ENCODE measurements at regions not wholly inside any gene's neighbourhood (a gene's known extent, or its start where the extent isn't known, plus 50 kb on each side); places are given as distances from the start of the nearest gene placed in this dataset.
"Not testable (repeated sequence)": the region's sequence is repeated elsewhere in the genome, so short reads cannot be mapped to it uniquely, and the experiment has no call there.

GRCh38 chr5:1960595-1961303 lies 78.0 kb upstream of the IRX4 start:
- FAIRE-seq = peak; percentile 99

GRCh38 chr5:1959725-1960581 lies 77.2 kb upstream of the IRX4 start:
- DNase-seq (ENCODE audit: insufficient read length, low spot score) (no peak), FAIRE-seq (peak; percentile 13)

More at GRCh38 chr5:1960595-1961303, 78.0 kb upstream of the IRX4 start:
- DNase-seq (ENCODE audit: insufficient read length, low spot score) = no peak

GRCh38 chr5:1959231-1959630 lies 76.5 kb upstream of the IRX4 start:
- FAIRE-seq (no peak), DNase-seq (ENCODE audit: insufficient read length, low spot score) (no peak)

- FAIRE-seq (no peak), DNase-seq (ENCODE audit: insufficient read length, low spot score) (no peak)
These were observed 75.7 kb upstream of the IRX4 start for GRCh38 chr5:1958211-1959010.

DNA sequence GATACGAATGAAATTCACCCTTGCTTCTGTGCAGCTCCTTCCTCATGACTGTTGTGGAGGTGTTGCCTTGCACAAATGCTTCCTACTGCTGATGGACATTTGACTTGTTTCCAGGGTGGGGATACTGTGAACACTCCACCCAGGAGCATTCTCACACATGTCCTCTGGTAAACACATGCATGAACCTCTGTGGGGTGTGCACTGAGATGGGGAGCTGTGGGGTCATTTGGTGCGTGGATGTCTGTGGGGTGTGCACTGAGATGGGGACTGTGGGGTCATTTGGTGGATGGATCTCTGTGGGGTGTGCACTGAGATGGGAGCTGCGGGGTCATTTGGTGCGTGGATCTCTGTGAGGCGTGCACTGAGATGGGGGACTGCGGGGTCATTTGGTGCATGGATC lies 72.9 kb upstream of the IRX4 start:
- FAIRE-seq = no peak
- DNase-seq (ENCODE audit: insufficient read length, low spot score) = no peak

DNA sequence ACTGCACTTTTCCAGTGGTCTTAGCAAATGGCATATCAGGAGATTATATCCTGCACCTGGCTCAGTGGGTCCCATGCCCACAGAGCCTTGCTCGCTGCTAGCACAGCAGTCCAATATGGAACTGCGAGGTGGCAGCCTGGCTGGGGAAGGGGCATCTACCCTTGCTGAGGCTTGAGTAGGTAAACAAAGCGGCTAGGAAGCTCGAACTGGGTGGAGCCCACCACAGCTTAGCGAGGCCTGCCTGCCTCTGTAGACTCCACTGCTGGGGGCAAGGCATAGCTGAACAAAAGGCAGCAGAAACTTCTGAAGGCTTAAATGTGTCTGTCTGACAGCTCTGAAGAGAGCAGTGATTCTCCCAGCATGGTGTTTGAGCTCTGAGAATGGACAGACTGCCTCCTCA lies 71.0 kb upstream of the IRX4 start:
- FAIRE-seq; DNase-seq (ENCODE audit: insufficient read length, low spot score): not testable (repeated sequence)

GRCh38 chr5:1952444-1953099 lies 69.8 kb upstream of the IRX4 start:
- FAIRE-seq (no peak), DNase-seq (ENCODE audit: insufficient read length, low spot score) (no peak)

- DNase-seq (ENCODE audit: insufficient read length, low spot score) (no peak), FAIRE-seq (no peak)
These were observed 69.3 kb upstream of the IRX4 start for GRCh38 chr5:1952021-1952420.

DNA sequence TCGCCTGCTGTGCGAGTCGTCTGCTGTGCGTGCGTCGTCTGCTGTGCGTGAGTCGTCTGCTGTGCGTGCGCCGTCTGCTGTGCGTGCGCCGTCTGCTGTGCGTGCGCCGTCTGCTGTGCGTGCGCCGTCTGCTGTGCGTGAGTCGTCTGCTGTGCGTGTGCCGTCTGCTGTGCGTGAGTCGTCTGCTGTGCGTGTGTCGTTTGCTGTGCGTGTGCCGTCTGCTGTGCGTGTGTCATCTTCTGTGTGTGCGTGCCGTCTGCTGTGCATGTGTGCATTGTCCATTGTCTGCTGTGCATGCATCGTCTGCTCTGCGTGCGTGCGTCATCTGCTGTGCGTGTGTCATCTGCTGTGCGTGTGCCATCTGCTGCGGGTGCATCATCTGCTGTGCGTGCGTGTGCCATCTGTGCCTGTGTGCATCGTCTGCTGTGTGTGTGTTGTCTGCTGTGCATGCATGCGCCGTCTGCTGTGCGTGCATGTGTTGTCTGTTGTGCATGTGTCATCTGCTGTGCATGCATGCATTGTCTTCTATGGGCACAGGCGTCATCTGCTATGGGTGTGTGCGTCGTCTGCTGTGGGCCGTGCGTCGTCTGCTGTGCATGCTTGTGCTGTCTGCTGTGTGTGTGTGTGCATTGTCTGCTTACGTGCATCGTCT lies 68.6 kb upstream of the IRX4 start:
- DNase-seq (ENCODE audit: insufficient read length, low spot score) = no peak
- peak; percentile 92 for FAIRE-seq

GRCh38 chr5:1950708-1951103 lies 68.0 kb upstream of the IRX4 start:
- no peak for FAIRE-seq
- DNase-seq (ENCODE audit: insufficient read length, low spot score) = no peak

DNA sequence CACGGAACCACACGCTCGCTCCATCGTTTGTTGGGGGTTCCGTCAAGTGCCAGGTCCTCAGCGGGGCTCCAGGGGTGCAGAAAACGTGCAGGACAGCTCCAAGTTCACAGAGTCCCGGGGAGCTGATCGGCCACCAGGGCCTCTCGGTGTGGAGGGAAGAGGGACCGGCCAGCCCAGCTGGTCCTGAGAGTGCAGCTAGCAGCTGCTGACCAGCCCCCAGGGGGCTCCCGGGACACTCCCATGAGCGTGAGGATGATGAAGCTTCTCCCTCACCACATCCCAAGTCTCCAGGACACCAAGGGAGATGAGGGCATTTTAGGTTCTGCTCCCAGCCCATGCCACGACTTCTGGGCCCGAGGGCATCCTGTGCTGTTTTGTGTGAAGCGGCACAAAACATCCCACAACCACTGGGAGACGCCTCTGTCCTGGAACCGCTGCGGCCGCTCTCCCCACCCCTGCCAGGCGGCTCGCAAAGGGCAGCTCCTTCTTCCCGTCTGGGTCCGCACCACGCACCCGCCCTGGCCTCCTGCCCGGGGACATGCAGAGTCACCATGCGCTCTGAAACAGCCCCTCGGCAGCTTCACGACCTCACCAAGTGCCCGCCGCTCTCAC lies 67.5 kb upstream of the IRX4 start:
- no peak for FAIRE-seq
- no peak for DNase-seq (ENCODE audit: insufficient read length, low spot score)

DNA sequence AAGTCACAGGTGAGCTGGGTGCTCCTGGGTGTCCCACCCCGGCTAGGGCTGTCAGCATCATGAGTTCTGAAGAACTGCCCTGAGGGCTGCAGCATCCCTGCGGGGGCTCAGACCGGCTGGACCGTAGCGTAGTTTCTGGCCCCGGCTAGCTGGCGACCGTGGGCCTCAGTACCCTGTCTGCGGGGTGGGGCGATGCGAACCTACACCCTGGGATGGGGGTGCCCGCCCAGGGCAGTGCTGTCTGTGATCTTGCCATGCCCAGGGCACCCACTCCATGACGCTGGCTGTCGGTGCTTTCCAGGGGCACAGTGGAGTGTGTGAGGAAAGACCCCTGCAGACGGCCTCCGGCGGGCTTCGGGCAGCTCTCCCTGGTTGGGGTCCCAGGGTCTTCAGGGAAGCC lies 66.5 kb upstream of the IRX4 start:
- FAIRE-seq = no peak
- DNase-seq (ENCODE audit: insufficient read length, low spot score) = no peak

DNA sequence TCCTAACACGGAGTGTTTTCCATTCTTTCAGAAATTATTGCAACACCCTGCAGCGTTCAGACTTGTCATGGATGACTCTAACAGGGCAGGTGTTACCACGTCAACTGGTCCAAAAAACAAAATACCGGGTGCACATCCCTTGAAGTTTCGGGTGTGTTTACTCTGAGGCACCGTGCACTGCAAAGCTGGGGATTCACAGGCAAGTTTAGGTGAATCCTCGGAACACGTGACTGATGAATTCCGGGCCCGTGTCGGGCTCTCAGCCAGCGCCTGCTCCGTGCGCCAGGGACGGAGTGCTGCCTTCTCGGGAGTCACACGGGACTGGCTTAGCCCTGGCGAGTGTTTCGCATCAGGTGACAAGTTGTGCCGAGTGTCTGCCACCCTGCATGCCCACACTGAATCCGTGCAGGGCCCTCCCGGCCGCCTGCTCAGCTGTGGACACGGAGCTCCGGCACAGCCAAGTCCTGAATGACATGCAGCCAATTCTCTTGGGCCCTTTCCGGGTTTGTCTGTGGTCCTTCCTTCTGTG lies 66.0 kb upstream of the IRX4 start:
- no peak for FAIRE-seq
- no peak for DNase-seq (ENCODE audit: insufficient read length, low spot score)

DNA sequence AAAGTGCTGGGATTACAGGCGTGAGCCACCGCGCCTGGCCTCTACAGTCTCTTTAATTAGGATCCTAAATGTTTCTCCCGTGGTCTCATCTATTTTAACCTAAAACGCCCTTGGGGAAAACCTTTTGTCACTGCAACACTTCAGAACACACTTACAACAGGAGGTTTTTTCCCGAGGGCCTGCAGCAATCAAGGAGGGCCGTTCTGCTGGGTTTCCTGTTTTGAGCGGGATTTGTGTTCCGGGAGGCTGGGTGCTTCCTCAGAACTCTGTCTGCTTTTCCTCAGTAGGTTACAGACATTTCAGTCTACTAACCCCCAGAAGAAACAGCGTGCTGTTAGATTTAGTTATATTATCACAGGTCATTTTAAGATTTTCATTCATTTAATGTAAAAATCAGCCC lies 65.4 kb upstream of the IRX4 start:
- FAIRE-seq (no peak), DNase-seq (ENCODE audit: insufficient read length, low spot score) (no peak)

DNA sequence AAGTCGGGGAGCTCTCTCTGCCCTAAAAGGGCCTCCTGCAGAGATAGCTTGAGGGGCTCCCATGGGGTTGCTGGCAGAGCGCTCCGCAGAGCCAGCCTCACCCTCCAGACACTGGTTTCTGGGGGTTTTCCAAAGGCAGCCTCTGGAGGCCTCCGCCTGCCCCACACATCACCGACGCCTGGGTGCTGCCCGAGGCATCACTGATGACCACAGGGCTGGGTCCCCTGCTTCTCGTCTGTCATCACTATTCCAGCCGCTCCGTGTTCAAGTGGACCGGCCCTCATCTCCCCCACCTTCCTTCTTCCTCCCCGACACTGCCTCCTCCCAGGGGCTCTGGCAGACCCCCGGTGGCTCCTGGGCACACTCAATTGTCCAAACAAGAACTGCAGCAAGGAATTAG lies 64.1 kb upstream of the IRX4 start:
- no peak for DNase-seq (ENCODE audit: insufficient read length, low spot score)
- FAIRE-seq = no peak

DNA sequence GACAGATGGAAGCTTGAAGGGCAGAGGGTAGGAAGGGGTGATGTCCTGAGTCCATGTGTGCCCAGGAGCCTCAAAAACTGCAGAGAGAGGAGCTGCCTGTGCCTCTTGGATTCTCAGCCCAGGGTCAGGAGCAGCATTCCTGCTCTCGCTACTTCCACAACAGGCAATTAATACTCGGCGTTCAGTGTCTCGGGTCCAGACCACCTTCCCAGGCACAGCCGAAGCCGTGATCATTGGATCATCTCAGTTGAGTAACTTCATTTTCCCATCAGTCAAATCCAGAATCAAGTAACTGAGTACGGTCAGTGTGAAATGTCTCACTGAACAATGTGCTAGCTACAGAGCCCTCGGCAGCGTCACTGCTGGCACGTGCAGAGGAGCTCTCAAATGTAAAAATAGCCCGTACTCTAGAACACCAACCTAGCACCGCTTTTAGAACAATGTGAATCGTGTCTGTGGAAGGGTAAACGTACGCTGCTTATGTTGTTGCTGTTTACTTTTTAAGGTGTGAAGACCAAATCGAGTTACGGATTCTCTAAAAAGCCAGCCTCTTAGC lies 63.5 kb upstream of the IRX4 start:
- DNase-seq (ENCODE audit: insufficient read length, low spot score) = no peak
- no peak for FAIRE-seq

- no peak for DNase-seq (ENCODE audit: insufficient read length, low spot score)
These were observed 62.9 kb upstream of the IRX4 start for GRCh38 chr5:1945606-1946005.

DNA sequence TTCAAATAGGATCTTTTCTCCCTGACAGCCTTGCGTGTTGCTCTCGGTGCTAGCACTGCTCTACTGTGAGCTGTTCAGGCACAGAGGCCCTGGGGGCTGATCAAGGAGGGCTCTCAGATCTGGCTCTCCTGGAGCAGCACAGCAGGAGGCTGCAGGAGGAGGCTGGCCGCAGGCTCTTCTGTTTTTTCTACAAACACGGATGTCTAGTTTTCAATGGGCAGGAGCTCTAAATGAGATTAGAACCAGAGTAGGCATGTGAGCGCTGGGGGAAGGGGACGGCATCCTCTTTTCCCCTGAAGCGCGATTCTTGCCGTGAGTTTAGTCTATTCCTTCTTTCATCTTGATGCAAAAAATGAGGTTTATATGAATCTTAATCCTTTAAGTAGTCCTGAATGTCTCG lies 61.7 kb upstream of the IRX4 start:
- DNase-seq (ENCODE audit: insufficient read length, low spot score) (no peak), FAIRE-seq (no peak)

More at GRCh38 chr5:1945606-1946005, 62.9 kb upstream of the IRX4 start:
- FAIRE-seq = no peak

GRCh38 chr5:1943481-1943880 lies 60.8 kb upstream of the IRX4 start:
- FAIRE-seq (no peak), DNase-seq (ENCODE audit: insufficient read length, low spot score) (no peak)
